T47D (cell line): ENCODE measurements at regions not wholly inside any gene's neighbourhood (a gene's known extent, or its start where the extent isn't known, plus 50 kb on each side); places are given as distances from the start of the nearest gene placed in this dataset.
"Not testable (repeated sequence)": the region's sequence is repeated elsewhere in the genome, so short reads cannot be mapped to it uniquely, and the experiment has no call there.

Source experiments
- DNase-seq, 2 experiments: peaks; one replicate each; pipeline versions ENCODE4 v3.0.0 to v3.0.0-alpha.2; 2011 to 2012; ENCODE audit warnings: low read depth in 1 of 2, low spot score in 1 of 2
- in situ Hi-C: cut with HindIII; loops from 2 replicates; pipeline ENCODE4 v1.10.0; 2016; ENCODE audit warnings: low sequenced_read_pairs, low pct_unique_long_range_greater_than_20kb

DNA sequence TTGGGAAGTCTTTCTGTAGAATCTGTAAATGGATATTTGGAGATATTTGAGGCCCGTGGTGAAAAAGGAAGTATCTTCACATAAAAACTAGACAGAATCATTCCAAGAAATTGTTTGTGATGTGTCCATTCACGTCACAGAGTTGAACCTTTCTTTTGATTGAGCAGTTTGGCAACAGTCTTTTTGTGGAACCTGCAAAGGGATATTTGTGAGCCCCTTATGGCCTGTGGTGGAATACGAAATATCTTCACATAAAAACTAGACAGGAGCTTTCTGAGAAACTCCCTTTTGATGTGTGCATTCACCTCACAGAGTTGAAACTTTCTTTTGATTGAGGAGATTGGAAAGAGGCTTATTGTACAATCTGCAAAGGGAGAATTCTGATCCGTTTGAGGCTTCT, 2980.4 kb downstream of the TUBA3C start:
- DNase-seq, in situ Hi-C loops: not testable (repeated sequence)

DNA sequence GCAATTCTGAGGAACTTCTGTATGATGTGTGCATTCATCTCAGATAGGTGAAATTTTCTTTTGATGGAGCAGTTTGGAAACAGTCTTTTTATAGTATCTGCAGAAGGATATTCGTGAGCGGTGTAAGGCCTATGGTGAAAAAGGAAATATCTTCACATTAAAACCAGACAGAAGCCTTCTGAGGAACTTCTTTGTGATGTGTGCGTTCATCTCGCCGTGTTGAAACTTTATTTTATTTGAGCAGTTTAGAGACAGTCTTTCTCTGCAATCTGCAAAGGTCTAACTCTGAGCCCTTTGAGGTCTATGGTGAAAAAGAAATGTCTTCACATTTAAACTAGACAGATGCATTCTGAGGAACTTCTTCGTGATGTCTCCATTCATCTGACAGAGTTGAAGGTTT, 3021.0 kb downstream of the TUBA3C start:
- DNase-seq, in situ Hi-C loops: not testable (repeated sequence)

DNA sequence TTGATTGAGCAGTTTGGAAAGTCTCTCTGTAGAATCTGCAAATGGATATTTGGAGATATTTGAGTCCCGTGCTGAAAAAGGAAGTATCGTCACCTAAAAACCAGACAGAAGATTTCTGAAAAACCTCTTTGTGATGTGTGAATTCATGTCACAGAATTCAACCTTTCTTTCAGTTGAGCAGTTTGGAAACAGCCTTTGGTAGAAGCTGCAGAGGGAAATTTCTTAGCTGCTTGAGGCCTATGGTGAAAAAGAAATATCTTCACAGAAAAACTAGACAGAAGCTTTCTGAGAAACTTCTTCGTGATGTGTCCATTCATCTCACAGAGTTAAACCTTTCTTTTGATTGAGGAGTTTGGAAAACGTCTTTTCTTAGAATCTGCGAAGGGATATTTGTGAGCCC, 3022.7 kb downstream of the TUBA3C start:
- DNase-seq, in situ Hi-C loops: not testable (repeated sequence)

DNA sequence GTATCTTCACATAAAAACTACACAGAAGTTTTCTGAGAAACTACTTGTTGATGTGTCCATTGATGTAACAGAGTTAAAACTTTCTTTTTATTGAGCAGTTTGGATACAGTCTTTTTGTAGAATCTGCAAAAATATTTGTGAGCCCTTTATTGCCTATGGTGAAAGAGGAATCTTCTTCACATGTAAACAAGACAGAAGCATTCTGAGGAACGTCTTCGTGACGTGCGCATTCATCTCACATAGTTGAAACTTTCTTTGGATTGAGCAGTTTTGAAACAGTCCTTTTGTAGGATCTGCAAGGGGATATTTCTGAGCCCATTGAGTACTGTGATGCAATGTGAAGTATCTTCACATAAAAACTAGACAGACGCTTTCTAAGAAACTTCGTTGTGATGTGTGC, 3023.6 kb downstream of the TUBA3C start:
- in situ Hi-C loops, DNase-seq: not testable (repeated sequence)

DNA sequence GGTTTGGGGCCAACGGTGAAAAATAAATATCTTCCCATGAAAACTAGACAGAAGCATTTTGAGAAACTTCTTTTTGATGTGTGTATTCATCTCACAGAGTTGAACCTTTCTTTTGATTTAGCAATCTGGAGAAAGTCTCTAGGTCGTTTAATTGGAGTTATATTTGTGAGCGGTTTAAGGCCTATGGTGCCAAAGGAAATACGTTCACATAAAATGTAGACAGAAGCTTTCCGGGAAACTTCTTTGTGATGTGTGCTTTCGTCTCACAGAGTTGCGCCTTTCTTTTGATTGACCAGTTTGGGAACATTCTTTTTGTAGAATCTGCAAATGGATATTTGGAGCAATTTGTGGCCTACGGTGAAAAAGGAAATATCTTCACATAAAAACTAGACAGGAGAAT, 3028.8 kb downstream of the TUBA3C start:
- DNase-seq, in situ Hi-C loops: not testable (repeated sequence)

DNA sequence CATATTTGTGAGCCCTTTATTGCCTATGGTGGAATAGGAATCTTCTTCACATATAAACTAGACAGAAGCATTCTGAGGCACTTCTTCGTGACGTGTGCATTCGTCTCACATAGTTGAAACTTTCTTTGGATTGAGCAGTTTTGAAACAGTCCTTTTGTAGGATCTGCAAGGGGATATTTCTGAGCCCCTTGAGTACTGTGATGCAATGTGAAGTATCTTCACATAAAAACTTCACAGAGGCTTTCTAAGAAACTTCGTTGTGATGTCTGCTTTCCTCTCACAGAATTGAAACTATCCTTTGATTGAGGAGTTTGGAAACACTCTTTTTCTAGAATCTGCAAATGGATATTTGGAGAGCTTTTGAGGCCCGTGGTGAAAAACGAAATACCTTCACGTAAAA, 3030.3 kb downstream of the TUBA3C start:
- DNase-seq, in situ Hi-C loops: not testable (repeated sequence)

DNA sequence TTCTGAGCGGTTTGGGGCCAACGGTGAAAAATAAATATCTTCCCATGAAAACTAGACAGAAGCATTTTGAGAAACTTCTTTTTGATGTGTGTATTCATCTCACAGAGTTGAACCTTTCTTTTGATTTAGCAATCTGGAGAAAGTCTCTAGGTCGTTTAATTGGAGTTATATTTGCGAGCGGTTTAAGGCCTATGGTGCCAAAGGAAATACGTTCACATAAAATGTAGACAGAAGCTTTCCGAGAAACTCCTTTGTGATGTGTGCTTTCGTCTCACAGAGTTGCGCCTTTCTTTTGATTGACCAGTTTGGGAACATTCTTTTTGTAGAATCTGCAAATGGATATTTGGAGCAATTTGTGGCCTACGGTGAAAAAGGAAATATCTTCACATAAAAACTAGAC, 3032.2 kb downstream of the TUBA3C start:
- DNase-seq, in situ Hi-C loops: not testable (repeated sequence)

DNA sequence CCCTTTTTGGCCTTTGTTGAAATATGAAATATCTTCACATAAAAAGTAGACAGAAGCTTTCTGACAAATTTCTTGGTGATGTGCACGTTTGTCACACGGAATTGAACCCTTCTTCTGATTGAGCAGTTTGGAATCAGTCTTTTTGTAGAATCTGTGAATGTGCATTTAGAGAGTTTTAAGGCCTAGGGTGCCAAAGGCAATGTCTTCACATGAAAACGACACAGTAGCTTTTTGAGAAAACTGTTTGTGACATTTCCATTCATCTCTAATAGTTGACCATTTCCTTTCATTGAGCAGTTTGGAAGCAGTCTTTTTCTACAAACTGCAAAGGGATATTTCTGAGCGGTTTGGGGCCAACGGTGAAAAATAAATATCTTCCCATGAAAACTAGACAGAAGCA, 3036.0 kb downstream of the TUBA3C start:
- DNase-seq, in situ Hi-C loops: not testable (repeated sequence)

DNA sequence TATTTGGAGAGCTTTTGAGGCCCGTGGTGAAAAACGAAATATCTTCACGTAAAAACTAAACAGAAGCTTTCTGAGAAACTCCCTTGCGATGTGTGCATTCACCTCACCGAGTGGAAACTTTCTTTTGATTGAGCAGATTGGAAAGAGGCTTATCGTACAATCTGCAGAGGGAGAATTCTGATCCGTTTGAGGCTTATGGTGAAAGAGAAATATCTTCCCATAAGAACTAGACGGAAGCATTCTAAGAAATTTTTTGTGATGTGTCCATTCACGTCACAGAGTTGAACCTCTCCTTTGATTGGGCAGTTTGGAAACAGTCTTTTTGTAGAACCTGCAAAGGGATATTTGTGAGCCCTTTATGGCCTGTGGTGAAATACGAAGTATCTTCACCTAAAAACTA, 3040.3 kb downstream of the TUBA3C start:
- in situ Hi-C loops, DNase-seq: not testable (repeated sequence)

DNA sequence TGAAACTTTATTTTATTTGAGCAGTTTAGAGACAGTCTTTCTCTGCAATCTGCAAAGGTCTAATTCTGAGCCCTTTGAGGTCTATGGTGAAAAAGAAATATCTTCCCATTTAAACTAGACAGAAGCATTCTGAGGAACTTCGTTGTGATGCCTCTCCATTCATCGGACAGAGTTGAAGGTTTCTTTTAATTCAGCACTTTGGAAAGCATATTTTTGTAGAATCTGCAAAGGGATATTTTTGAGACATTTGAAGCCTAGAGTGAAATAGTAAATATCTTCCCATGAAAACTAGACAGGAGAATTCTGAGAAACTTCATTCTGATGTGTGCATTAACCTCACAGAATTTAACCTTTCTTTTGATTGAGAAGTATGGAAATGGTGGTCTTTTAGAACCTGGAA, 3044.8 kb downstream of the TUBA3C start:
- DNase-seq, in situ Hi-C loops: not testable (repeated sequence)

DNA sequence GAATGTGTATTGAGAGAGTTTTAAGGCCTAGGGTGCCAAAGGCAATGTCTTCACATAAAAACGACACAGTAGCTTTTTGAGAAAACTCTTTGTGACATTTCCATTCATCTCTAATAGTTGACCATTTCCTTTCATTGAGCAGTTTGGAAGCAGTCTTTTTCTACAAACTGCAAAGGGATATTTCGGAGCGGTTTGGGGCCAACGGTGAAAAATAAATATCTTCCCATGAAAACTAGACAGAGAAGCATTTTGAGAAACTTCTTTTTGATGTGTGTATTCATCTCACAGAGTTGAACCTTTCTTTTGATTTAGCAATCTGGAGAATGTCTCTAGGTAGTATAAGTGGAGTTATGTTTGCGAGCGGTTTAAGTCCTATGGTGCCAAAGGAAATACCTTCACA, 3052.9 kb downstream of the TUBA3C start:
- DNase-seq, in situ Hi-C loops: not testable (repeated sequence)

DNA sequence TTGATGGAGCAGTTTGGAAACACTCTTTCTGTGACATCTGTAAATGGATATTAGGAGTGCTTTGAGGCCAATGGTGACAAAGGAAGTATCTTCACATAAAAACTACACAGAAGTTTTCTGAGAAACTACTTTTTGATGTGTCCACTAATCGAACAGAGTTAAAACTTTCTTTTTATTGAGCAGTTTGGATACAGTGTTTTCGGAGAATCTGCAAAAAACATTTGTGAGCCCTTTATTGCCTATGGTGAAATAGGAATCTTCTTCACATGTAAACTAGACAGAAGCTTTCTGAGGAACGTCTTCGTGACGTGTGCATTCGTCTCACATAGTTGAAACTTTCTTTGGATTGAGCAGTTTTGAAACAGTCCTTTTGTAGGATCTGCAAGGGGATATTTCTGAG, 3068.2 kb downstream of the TUBA3C start:
- in situ Hi-C loops, result not testable (repeated sequence)

More for the DNA sequence above, 3068.2 kb downstream of the TUBA3C start:
- peak in 1 of 2 experiments; percentile 7 for DNase-seq
